A204.1 (cell line): ENCODE measurements at regions not wholly inside any gene's neighbourhood (a gene's known extent, or its start where the extent isn't known, plus 50 kb on each side); places are given as distances from the start of the nearest gene placed in this dataset.
"Not testable (repeated sequence)": the region's sequence is repeated elsewhere in the genome, so short reads cannot be mapped to it uniquely, and the experiment has no call there.

Experiments used
- FAIRE-seq: peaks from 2 replicates; lab custom pipeline; 2012; peaks lifted over from hg19 to GRCh38; lab: Jason Lieb, UNC

GRCh38 chr14:56422221-56422620 is 157.4 kb upstream of the TMEM260 start:
- FAIRE-seq: no peak

- FAIRE-seq: no peak
Measured at GRCh38 chr14:56422703-56423213, 156.8 kb upstream of the TMEM260 start.

- FAIRE-seq: no peak
Measured at GRCh38 chr14:56423544-56423943, 156.1 kb upstream of the TMEM260 start.

- no peak for FAIRE-seq
Measured at GRCh38 chr14:56431013-56431412, 148.6 kb upstream of the TMEM260 start.

- FAIRE-seq: no peak
Measured at GRCh38 chr14:56449670-56450213, 129.9 kb upstream of the TMEM260 start.

GRCh38 chr14:56452940-56453339 is 126.7 kb upstream of the TMEM260 start:
- FAIRE-seq: no peak

GRCh38 chr14:56454680-56455079 is 124.9 kb upstream of the TMEM260 start:
- FAIRE-seq: not testable (repeated sequence)

GRCh38 chr14:56460469-56460868 is 119.1 kb upstream of the TMEM260 start:
- peak; percentile 87 for FAIRE-seq

GRCh38 chr14:56461276-56462275 is 118.0 kb upstream of the TMEM260 start:
- no peak for FAIRE-seq

GRCh38 chr14:56463271-56463890 is 116.2 kb upstream of the TMEM260 start:
- no peak for FAIRE-seq

- no peak for FAIRE-seq
Measured at GRCh38 chr14:56471056-56471455, 108.5 kb upstream of the TMEM260 start.

GRCh38 chr14:56474419-56475022 is 105.1 kb upstream of the TMEM260 start:
- FAIRE-seq: peak; percentile 78

GRCh38 chr14:56482310-56482911 is 97.2 kb upstream of the TMEM260 start:
- FAIRE-seq: no peak

- FAIRE-seq: peak; percentile 6
Measured at GRCh38 chr14:56487090-56487667, 92.4 kb upstream of the TMEM260 start.

GRCh38 chr14:56487761-56488160 is 91.8 kb upstream of the TMEM260 start:
- FAIRE-seq: no peak

GRCh38 chr14:56488306-56488705 is 91.3 kb upstream of the TMEM260 start:
- no peak for FAIRE-seq

GRCh38 chr14:56490379-56490778 is 89.2 kb upstream of the TMEM260 start:
- peak; percentile 90 for FAIRE-seq

GRCh38 chr14:56491299-56492285 is 88.0 kb upstream of the TMEM260 start:
- no peak for FAIRE-seq

- FAIRE-seq: no peak
Measured at GRCh38 chr14:56494167-56494566, 85.4 kb upstream of the TMEM260 start.

GRCh38 chr14:56498112-56498511 is 81.5 kb upstream of the TMEM260 start:
- FAIRE-seq: no peak
